AG04450 (cell line): ENCODE measurements at regions not wholly inside any gene's neighbourhood (a gene's known extent, or its start where the extent isn't known, plus 50 kb on each side); places are given as distances from the start of the nearest gene placed in this dataset.
"Not testable (repeated sequence)": the region's sequence is repeated elsewhere in the genome, so short reads cannot be mapped to it uniquely, and the experiment has no call there.

Source experiments
- CTCF ChIA-PET: fragments of 300-600, 350-600 bp; formaldehyde crosslinking; extraction: SDS; loops from one replicate; lab custom pipeline; 2022; ENCODE audit warnings: antibody characterized with exemption, inconsistent platforms; lab: Charles Lee
- POLR2A ChIA-PET: fragments of 350-600 bp; formaldehyde crosslinking; extraction: SDS; loops from one replicate; lab custom pipeline; 2021; ENCODE audit warnings: antibody characterized with exemption, inconsistent platforms; lab: Yijun Ruan, JAX
- DNase-seq: peaks from one replicate; pipeline ENCODE4 v3.0.0-alpha.2; 2011; ENCODE audit warnings: low read depth, low spot score
- H3K27ac ChIP-seq: one replicate; pipeline ENCODE4 v1.5.1; 2012; ENCODE audit warnings: low read depth, low read length, control low read depth
- H3K27me3 ChIP-seq: one replicate; pipeline ENCODE4 v1.6.0; 2012; ENCODE audit warnings: low read length; ENCODE audit not compliant: control insufficient read depth, insufficient read depth
- H3K4me3 ChIP-seq: 2 replicates; pipeline ENCODE4 v1.5.1; 2011; ENCODE audit warnings: mild to moderate bottlenecking, low read depth, low read length, control low read depth
- H3K9me3 ChIP-seq: 2 replicates; pipeline ENCODE4 v1.5.1; 2012; ENCODE audit warnings: low read length; ENCODE audit not compliant: control insufficient read depth, insufficient read depth
- TF ChIP-seq, protein P1 (sequence below): IDR thresholded peaks from 2 replicates; pipeline ENCODE4 v1.5.1; 2011; ENCODE audit warnings: low read depth, low read length, control low read depth, inconsistent platforms

DNA sequence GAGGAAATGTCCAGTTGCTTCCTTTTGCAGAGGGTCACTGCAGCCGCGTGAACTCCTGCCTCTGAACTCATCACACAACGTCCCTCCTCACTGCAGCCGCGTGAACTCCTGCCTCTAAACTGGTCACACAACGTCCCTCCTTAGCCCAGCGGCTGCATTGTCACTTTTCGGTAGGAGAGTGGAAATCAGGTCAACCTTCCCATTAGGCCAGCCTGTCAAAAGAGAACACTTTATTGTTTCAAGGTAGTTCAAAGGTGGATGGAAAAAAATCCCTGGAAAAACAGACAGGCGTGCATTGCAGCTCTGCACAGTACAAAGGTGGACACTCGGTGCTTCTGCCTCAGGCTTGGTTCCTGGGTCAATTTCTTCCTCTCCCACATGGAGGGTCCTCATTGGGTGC, 280.2 kb downstream of the FOXL1 start:
- H3K4me3 ChIP-seq = no peak overlapping the region
- no peaks in the 10 kb centered on the region for H3K9me3 ChIP-seq
- no peak overlapping the region for H3K27ac ChIP-seq
- POLR2A ChIA-PET = no interaction called here
- no peak for DNase-seq
- H3K27me3 ChIP-seq = peaks cover 4% of the 10 kb centered on the region
- CTCF ChIA-PET = no interaction called here
- TF ChIP-seq, protein P1, sequence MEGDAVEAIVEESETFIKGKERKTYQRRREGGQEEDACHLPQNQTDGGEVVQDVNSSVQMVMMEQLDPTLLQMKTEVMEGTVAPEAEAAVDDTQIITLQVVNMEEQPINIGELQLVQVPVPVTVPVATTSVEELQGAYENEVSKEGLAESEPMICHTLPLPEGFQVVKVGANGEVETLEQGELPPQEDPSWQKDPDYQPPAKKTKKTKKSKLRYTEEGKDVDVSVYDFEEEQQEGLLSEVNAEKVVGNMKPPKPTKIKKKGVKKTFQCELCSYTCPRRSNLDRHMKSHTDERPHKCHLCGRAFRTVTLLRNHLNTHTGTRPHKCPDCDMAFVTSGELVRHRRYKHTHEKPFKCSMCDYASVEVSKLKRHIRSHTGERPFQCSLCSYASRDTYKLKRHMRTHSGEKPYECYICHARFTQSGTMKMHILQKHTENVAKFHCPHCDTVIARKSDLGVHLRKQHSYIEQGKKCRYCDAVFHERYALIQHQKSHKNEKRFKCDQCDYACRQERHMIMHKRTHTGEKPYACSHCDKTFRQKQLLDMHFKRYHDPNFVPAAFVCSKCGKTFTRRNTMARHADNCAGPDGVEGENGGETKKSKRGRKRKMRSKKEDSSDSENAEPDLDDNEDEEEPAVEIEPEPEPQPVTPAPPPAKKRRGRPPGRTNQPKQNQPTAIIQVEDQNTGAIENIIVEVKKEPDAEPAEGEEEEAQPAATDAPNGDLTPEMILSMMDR = no peak

DNA sequence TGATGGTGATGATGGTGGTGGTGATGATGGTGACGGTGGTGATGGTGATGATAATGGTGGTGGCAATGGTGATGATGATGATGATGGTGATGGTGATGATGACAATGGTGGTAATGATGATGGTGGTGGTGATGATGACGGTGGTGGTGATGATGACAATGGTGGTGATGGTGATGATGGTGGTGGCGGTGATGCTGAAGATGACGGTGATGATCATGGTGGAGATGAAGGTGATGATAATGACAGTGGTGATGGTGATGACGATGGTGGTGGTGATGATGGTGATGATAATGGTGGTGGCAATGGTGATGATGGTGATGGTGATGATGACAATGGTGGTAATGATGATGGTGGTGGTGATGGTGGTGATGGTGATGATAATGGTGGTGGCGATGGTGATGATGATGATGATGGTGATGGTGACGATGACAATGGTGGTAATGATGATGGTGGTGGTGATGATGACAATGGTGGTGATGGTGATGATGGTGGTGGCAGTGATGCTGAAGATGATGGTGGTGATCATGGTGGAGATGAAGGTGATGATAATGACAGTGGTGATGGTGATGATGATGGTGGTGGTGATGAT, 283.0 kb downstream of the FOXL1 start:
- H3K27ac ChIP-seq, POLR2A ChIA-PET, H3K9me3 ChIP-seq, DNase-seq, CTCF ChIA-PET, H3K4me3 ChIP-seq, H3K27me3 ChIP-seq: not testable (repeated sequence)

DNA sequence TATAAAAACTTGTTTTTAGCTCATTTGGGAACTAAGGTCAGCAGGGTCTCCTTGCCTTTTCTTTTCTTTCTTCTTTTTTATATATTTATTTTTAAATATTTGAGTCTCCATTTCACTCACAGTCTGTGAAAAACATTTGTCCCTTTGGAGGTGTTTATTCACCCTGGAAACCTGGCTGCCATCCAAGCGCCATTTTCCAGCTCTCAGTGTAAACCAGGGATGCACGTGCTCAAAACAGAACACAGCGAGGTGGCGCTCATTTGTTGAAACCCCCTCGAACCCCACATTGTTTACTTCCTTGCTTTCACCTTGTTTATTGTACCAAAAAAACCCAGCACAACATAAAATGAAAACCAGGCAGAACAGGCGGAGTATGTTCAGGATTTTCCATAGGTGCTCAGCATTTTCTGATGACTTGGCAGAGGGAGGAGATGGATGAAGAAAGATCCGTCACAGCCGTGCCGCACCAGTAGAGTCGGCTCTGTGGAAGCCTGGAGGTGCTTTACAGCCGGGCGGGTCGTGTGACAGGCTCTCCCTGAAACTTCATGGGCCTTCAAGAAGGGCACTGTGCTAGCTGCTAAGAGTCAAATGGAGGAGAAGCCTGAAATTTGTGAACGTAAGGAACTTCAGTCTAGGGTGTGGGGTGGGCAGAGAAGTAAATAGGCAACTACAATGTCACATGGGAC, 284.4 kb downstream of the FOXL1 start:
- CTCF ChIA-PET = interaction anchor here (1.6 kb wide), 1 partner anchor 200 kb away, joined by 3 read pairs; no protein-coding TSS in a partner anchor

DNA sequence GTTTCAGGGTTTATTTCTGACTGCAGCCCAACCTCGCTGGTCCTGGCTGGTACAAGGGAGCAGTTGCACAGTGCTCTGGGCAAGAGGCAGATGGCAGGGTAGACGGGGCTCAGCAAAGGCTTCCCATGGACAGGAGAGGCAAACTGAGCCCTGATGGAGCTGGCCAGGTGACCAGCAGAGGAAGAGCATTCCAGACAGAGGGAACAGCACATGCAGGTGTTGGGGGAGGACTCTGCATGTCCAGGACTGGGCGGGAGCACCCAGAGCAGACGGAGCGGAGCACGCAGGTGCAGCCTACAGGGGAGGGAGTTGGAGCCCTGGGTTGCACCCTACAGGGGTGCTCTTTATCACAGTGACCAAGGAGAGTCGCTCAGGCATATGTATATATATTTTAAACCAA, 285.3 kb downstream of the FOXL1 start:
- peaks cover 2% of the 10 kb centered on the region for H3K27me3 ChIP-seq
- H3K9me3 ChIP-seq = no peaks in the 10 kb centered on the region
- H3K4me3 ChIP-seq = no peak overlapping the region
- no peak overlapping the region for H3K27ac ChIP-seq
- DNase-seq = no peak
- CTCF ChIA-PET = interaction anchor here (1.6 kb wide), 1 partner anchor 199 kb away, joined by 3 read pairs; no protein-coding TSS in a partner anchor
- TF ChIP-seq, protein P1 = no peak
- POLR2A ChIA-PET = no interaction called here

More for the DNA sequence above, 284.4 kb downstream of the FOXL1 start:
- TF ChIP-seq, protein P1 = no peak
- POLR2A ChIA-PET = interaction anchor here (0.6 to 1.1 kb wide), 2 partner anchors 287 to 293 kb away, joined by 3 to 5 read pairs; no protein-coding TSS in a partner anchor
- no peaks in the 10 kb centered on the region for H3K9me3 ChIP-seq
- H3K27ac ChIP-seq = no peak overlapping the region
- DNase-seq = no peak
- H3K27me3 ChIP-seq = peaks cover 2% of the 10 kb centered on the region
- H3K4me3 ChIP-seq = no peak overlapping the region

DNA sequence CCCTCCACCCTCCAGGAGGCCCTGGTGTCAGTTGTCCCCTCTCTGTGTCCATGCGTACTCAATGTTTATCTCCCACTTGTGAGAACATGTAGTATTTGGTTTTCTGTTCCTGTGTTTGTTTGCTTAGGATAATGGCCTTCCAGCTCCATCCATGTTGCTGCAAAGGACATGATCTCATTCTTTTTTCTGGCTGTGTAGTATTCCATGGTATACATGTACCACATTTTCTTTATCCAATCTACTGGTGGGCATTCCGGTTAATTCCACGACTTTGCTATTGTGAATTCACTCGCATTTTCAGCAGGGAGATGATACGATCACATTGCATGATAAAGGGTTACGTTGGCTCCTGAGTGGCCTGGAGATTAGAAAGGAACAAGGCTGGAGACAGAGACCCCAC, 286.2 kb downstream of the FOXL1 start:
- H3K27ac ChIP-seq = no peak overlapping the region
- DNase-seq = no peak
- H3K27me3 ChIP-seq = peaks cover 2% of the 10 kb centered on the region
- TF ChIP-seq, protein P1 = no peak
- ChIA-PET CTCF (no interaction called here), POLR2A (no interaction called here)
- peaks cover 6% of the 10 kb centered on the region; the same call in 1 of the 2 replicates for H3K9me3 ChIP-seq
- H3K4me3 ChIP-seq = no peak overlapping the region
